Heart right ventricle (tissue), 16 donors: ENCODE measurements at regions not wholly inside any gene's neighbourhood (a gene's known extent, or its start where the extent isn't known, plus 50 kb on each side); places are given as distances from the start of the nearest gene placed in this dataset.
A peak's percentile ranks its signal among the peaks of the same experiment; 100 is the strongest.

Experiments used
- ATAC-seq, 8 donors: fragments of 200-7000 bp; cut with Tn5 transposase; one replicate each; pipeline ENCODE4 v1.9.1; 2020; ENCODE audit warnings: mild to moderate bottlenecking in 8 of 8, moderate library complexity in 8 of 8, moderate number of reproducible peaks in 1 of 8
- DNase-seq, 2 donors: peaks; one replicate each; pipeline ENCODE4 v3.0.0-alpha.2; 2020
- H3K27ac ChIP-seq, 10 donors: fragments of 200-600 bp; sonication (generic) in 2 of 10; one replicate each; pipeline versions ENCODE4 v1.5.0 to v1.8.0; 2020 to 2022; ENCODE audit warnings: mild to moderate bottlenecking in 3 of 10
- H3K27me3 ChIP-seq, 7 donors: fragments of 200-600 bp; one replicate each; pipeline ENCODE4 v1.8.0; 2021 to 2022; ENCODE audit warnings: mild to moderate bottlenecking in 2 of 7
- H3K36me3 ChIP-seq, 9 donors: fragments of 200-600 bp; sonication (generic) in 1 of 9; one replicate each; pipeline versions ENCODE4 v1.5.0 to v1.8.0; 2020 to 2022; ENCODE audit warnings: mild to moderate bottlenecking in 2 of 9
- H3K4me1 ChIP-seq, 9 donors: fragments of 200-600 bp; sonication (generic) in 1 of 9; one replicate each; pipeline versions ENCODE4 v1.5.0 to v1.8.0; 2020 to 2022; ENCODE audit warnings: mild to moderate bottlenecking in 4 of 9
- H3K4me3 ChIP-seq, 10 donors: fragments of 200-600 bp; sonication (generic) in 2 of 10; one replicate each; pipeline versions ENCODE4 v1.5.0 to v1.8.0; 2020 to 2022; ENCODE audit warnings: mild to moderate bottlenecking in 7 of 10, moderate library complexity in 2 of 10
- H3K9me3 ChIP-seq, 11 donors: fragments of 200-600 bp in 10 of 11; sonication (generic) in 2 of 11; one replicate each; pipeline versions ENCODE4 v1.5.0 to v1.8.0; 2013 to 2022; ENCODE audit warnings: mild to moderate bottlenecking in 2 of 11, control low read depth in 1 of 11, moderate library complexity in 1 of 11
- WGBS, 2 donors: extraction: QIAGEN DNeasy Blood & Tissue Kit; methylation state at CpG; one replicate each; pipeline ENCODE4 v1.1.7; 2013; ENCODE audit warnings: inconsistent platforms in 1 of 2; 5-methylcytosine and 5-hydroxymethylcytosine counted together
- intact Hi-C, 10 donors: fragments of 100-400 bp; cut with DNase I; formaldehyde crosslinking; loops; one replicate each; pipeline versions ENCODE4 v1.11.1 to v1.14.2; 2022
- TF ChIP-seq, protein P1 (sequence below), 9 donors: fragments of 200-600 bp; sonication (generic) in 2 of 9; IDR thresholded peaks; one replicate each; pipeline versions ENCODE4 v1.5.0 to v1.8.0; 2021 to 2022; ENCODE audit warnings: antibody characterized with exemption in 9 of 9, mild to moderate bottlenecking in 5 of 9, moderate library complexity in 1 of 9
- donor health status: Arrhythmogenic right ventricular cardiomyopathy.
- donor health status: ischemic (EF 13 %, LVEDD 7.1; RV severe dilation, severe dysfunction).
- donor health status: healthy with polysubstance abuse.
- donor health status: DM: no; HTN: yes; CAD: no.
- donor health status: DM: no; HTN: no; CAD: no.
- donor health status: ischemic (EF 25% LVEDD 6.9; RV normal size, moderate dysfunction).
- donor health status: ischemic (EF 25% LVEDD 5.7; RV mildly dilated, moderate dysfunction).
- donor health status: healthy.
- donor health status: DM: yes; HTN: yes; CAD: no.
- donor health status: Ischemic cardiomyopathy.
- donor health status: ischemic (EF 35%, LVEDD 5.7; RV mildly dilated, moderate dysfunction).
- donor health status: nonischemic (EF 11% LVEDD 7.7; RV severe dilation, severe dysfunction).
- donor health status: DM: yes; HTN: yes; CAD: no.
- donor health status: PGD.
- donor health status: ischemic (EF 29% LVEDD 5.4; RV normal size, mild dysfunction).
- donor health status: nonischemic (EF 23%, LVEDD 6.1; RV moderate dilation, normal function).

DNA sequence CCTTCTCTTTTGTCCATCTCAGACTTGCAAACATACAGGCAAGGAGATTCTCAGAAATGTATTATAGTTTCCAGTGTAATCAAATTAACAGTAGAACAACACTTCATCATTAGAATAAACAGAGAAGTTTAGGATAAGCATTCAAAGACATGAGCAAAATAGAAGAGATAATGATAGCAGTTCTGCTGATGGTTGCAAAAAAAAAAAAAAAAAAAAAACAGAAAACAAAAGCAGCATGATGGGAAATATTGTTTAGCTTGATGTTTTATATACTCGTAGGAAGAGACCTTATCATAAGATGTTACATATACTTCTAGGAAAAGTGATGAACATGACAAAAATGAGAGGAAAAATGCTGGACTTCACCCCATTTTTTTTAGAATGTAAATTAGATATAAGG, 1356.2 kb downstream of the MAT2B start:
- Histone ChIP-seq H3K27me3 (no peaks in the 10 kb centered on the region), H3K4me3 (no peak overlapping the region)
- 46 to 67% methylated on average over 1 of the region's 1 CpG for WGBS, 2 donors

GRCh38 chr5:164868761-164869160, 1363.3 kb downstream of the MAT2B start:
- intact Hi-C loops = no loop called here
- Histone ChIP-seq H3K27me3 (no peaks in the 10 kb centered on the region), H3K9me3 (peaks cover 0 to 1% (median 0%) of the 10 kb centered on the region in 11 donors), H3K4me3 (no peak overlapping the region), H3K27ac (peak overlapping the region in 1 of 10 donors; percentile 16), H3K4me1 (no peaks in the 10 kb centered on the region), H3K36me3 (no peaks in the 10 kb centered on the region)
- TF ChIP-seq, protein P1, sequence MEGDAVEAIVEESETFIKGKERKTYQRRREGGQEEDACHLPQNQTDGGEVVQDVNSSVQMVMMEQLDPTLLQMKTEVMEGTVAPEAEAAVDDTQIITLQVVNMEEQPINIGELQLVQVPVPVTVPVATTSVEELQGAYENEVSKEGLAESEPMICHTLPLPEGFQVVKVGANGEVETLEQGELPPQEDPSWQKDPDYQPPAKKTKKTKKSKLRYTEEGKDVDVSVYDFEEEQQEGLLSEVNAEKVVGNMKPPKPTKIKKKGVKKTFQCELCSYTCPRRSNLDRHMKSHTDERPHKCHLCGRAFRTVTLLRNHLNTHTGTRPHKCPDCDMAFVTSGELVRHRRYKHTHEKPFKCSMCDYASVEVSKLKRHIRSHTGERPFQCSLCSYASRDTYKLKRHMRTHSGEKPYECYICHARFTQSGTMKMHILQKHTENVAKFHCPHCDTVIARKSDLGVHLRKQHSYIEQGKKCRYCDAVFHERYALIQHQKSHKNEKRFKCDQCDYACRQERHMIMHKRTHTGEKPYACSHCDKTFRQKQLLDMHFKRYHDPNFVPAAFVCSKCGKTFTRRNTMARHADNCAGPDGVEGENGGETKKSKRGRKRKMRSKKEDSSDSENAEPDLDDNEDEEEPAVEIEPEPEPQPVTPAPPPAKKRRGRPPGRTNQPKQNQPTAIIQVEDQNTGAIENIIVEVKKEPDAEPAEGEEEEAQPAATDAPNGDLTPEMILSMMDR (IDR thresholded peaks at IDR 0.05) = no peak
- no peak for DNase-seq
- ATAC-seq = no peak

More for the DNA sequence above, 1356.2 kb downstream of the MAT2B start:
- no peaks in the 10 kb centered on the region for H3K36me3 ChIP-seq
- intact Hi-C loops = no loop called here
- H3K9me3 ChIP-seq = no peaks in the 10 kb centered on the region
- no peaks in the 10 kb centered on the region for H3K4me1 ChIP-seq
- no peak for DNase-seq
- ATAC-seq = no peak
- H3K27ac ChIP-seq = no peak overlapping the region
- TF ChIP-seq, protein P1 (IDR thresholded peaks at IDR 0.05) = no peak

GRCh38 chr5:164869325-164869724, 1363.9 kb downstream of the MAT2B start:
- Histone ChIP-seq H3K4me3 (no peak overlapping the region), H3K27ac (peak overlapping the region in 1 of 10 donors; percentile 16), H3K9me3 (peaks cover 0 to 7% (median 0%) of the 10 kb centered on the region in 11 donors), H3K36me3 (no peaks in the 10 kb centered on the region), H3K27me3 (no peaks in the 10 kb centered on the region), H3K4me1 (no peaks in the 10 kb centered on the region)
- 85 to 86% methylated on average over 4 of the region's 4 CpGs for WGBS, 2 donors
- TF ChIP-seq, protein P1 (IDR thresholded peaks at IDR 0.05) = no peak
- DNase-seq (no peak), ATAC-seq (no peak)
- intact Hi-C loops = no loop called here

GRCh38 chr5:164876793-164877192, 1371.4 kb downstream of the MAT2B start:
- DNase-seq (no peak), ATAC-seq (no peak)
- intact Hi-C loops = no loop called here
- Histone ChIP-seq H3K9me3 (peaks cover 0 to 54% (median 6%) of the 10 kb centered on the region in 11 donors), H3K27ac (no peak overlapping the region), H3K27me3 (no peaks in the 10 kb centered on the region), H3K36me3 (no peaks in the 10 kb centered on the region), H3K4me3 (no peak overlapping the region), H3K4me1 (no peaks in the 10 kb centered on the region)
- WGBS, 2 donors = 57 to 72% methylated on average over 1 of the region's 1 CpG
- TF ChIP-seq, protein P1 (IDR thresholded peaks at IDR 0.05) = no peak
